DMS53 treated with DMSO at 0.1 percent for 48 hours (cell line): ENCODE measurements at regions not wholly inside any gene's neighbourhood (a gene's known extent, or its start where the extent isn't known, plus 50 kb on each side); places are given as distances from the start of the nearest gene placed in this dataset.
"Not testable (repeated sequence)": the region's sequence is repeated elsewhere in the genome, so short reads cannot be mapped to it uniquely, and the experiment has no call there.

Experiments used
- DNase-seq: peaks from one replicate; lab custom pipeline; 2025; ENCODE audit not compliant: unreplicated experiment; lab: John Stamatoyannopoulos, UW

DNA sequence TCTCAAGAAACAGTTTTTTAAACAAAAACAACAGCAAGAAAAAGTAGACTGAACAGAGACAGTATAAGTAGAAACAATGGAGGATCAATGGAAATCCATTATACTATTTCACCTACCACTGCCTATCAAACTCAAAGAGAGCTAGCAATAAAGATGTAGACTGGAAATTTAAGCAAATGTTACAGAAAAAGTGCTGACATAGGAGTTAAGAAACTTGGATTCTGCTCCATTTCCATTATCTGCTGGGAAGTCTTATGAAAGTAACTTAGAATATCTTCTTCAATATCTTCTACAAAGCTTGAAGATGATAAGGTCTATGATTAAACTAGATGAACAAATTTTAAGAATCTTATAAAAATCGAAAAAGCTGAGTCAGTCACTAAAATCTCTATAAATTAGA lies 1469.8 kb upstream of the C9orf72 start:
- no peak for DNase-seq

DNA sequence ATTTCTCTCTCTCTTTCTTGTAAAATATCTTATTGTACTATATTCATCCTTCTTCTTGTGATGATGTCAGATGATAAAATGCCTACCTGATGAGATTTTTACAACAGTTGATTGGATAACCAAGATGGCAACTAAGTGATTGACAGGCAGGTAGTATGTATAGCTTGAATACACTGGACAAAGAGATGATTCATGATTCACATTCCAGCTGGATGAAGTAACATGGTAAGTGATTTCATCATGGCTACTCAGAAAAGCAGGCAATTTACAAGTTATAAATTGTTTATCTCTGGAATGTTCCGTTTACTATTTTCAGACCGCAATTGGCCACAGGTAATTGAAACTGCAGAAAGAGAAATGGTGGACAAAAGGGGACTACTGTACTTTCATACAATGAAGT lies 1471.7 kb upstream of the C9orf72 start:
- DNase-seq, result peak; percentile 28

DNA sequence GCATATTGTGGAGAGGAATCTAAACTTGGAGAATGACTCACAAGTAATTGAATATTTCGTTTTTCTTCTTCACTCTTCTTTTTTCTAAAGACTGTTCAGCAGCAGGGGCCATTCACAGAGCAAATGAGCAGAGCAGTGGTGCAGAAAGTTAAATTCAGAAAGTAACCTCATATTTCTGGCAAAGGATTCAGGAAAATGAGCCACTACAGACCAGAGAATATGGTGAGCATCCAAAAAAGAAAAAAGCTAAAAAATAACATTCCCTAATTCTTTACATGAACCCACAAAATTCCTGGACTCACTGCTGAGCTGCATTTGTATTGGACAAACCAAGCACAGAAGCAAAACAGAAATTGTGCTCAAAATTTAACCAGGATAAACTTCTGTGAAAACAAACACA lies 1486.8 kb upstream of the C9orf72 start:
- DNase-seq, result no peak

DNA sequence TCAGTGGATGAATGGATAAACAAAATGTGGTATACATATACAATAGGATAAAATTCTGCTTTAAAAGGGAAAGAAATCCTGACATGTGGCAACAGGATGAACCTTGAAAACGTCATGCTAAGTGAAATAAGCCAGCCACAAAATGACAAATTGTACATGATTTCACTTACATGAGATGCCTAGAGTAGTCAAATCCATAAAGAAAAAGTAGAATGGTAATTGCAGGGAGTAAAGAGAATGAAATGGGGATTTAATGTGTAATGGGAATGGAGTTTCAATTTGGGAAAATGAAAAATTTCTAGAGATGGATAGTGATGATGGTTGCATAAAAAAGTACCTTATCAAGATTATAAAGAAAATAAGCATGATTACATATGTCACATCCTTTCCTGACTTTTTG lies 1489.2 kb upstream of the C9orf72 start:
- DNase-seq, result no peak

DNA sequence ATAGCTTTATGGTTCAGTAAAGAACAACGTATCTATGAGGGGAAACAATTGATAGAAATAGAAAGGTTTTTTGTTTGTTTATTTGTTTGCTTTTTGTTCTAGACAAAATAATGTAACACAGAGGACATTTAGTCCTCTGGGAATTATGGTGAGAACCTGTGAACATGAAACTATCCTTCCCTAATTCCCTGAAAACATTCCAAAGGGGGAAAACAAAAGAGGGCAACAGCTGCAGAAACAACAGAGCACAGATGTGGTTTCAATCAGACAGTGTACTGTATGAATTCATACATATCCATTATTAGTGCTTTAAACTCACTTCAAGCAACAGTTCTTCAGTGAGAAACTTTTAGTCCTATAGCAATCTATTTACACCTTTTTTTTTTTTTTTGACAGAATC lies 1489.8 kb upstream of the C9orf72 start:
- DNase-seq, result no peak

DNA sequence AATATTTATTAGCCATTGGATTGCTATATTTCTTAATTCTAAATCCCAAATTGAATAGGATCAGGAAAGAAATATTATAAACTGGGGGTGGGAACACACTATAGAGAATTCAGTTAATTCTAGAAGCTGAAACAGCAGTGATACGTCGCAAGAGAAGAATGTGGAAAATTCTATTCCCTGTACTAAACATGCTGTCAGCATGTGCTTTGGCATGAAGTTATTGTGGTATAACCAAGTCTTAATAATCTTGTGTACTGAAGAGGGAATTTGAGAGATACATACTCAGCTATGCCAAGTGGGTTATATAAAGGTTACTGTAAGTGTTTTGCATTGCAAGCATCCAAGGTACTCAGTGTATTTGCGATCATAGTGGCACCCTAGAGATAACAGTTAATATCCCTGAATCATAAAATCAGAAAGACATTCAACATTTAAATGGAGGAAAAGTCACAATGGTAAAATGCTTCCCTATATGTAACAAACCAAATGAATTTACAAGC lies 1492.9 kb upstream of the C9orf72 start:
- no peak for DNase-seq

DNA sequence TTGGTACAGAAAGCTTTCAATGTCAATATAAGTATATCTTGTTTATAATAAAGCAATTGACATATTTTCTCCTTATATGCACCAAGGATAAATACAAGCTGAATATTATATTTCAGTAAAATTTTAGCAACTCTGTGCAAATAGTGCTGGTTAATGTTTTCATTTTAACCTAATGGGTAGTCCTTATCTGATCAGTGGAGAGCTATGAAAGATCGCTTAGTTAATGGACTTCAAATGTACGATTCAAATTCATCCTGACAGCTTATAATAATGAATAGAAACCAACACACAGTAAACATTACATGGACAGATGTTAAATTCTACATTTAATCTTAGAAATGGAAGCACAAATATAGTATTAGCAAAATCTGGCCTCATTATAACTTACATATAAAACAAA lies 1495.2 kb upstream of the C9orf72 start:
- DNase-seq, result no peak

DNA sequence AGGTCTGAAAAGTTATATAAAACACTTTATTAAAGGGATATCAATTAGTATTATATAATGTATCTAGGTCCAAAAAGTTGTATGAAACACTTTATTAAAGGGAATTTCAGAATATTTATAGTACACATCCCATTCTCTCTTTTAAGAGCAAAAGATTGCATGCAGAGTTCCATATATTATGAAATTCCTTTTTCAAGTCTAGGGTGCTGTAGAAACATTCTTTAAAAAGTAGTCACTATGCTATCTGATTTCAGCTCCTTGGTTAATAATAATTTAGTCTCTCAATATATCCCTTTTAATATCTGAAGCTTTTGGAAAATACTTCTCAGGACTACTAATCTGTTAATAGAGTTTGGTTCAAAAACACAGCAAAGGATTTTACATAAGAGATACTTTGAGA lies 1496.1 kb upstream of the C9orf72 start:
- no peak for DNase-seq

DNA sequence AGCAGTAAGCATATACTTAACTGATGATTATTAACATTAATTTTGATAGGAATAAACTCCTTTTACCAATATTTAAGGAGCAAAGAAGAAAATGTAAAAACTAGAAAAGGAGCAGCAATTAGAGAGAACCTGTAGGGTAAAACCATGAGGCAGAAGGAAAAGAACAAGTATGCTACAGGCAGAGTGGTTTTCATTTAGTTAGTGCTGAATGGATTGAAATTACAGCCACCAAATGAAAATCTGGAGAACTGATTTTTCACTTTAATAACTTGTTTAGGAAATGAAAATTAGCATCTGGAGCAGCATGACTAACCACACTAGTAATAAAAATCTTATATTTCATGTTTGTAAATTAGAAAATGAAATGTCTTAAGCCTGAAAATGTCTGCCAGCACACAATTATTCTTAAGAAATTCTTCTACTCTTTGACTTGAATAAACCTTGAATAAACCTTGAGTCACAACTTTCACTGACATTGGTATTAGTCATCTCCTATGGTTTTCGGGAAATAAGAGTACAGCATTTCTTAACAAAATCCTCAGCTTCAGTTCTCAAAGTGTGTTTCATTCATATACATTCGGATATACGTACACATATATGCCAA lies 1504.9 kb upstream of the C9orf72 start:
- no peak for DNase-seq

DNA sequence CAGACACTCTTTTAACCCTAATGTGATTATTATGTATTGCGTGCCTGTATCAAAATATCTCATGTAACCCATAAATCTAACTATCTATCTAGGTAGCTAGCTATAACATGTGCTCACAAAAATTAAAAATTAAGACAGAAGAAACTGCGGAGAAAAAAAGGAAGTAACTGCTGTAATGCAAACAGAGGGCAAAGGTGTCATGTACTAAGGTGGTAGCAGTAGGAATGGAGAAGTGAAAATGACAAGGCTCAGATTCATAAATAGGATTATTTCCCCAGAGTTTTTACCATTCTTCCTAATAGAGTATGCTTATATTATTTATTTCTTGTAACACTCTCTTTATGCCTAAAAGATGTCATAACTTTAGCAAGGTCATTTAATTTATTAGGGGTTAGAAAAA lies 1527.5 kb upstream of the C9orf72 start:
- no peak for DNase-seq

DNA sequence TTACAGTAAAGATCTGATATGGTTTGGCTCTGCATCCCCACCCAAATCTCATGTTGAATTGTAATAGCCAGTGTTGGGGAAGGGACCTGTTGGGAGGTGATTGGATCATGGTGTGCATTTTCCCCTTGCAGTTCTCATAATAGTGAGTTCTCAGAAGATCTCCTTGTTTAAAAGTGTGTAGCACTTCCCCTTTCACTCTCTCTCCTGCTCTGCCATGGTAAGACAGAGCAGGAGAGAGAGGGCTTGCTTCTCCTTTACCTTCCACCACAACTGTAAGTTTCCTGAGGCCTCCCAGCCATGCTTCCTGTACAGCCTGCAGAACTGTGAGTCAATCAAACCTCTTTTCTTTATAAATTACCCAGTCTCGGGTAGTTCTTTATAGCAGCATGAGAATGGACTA lies 1530.9 kb upstream of the C9orf72 start:
- not testable (repeated sequence) for DNase-seq

DNA sequence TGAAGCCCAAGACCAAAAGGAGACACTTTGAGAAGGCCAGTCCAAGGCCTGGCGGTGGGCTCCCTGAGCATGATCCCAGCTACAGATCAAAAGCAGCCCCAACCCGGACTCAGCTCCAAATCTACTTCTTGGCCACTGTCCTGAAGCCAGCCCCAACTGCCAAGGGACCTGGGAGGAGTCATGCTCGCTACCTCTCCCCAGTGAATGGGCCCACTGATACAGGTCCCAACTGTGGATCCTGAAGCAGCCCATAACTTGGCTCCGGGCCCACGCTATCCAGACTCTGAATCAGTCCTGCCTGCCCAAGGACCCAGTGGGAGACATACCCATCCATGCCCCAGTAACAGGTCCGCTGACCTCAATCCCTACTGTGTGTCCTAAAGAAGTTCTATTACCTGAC lies 1545.3 kb upstream of the C9orf72 start:
- DNase-seq, result no peak

DNA sequence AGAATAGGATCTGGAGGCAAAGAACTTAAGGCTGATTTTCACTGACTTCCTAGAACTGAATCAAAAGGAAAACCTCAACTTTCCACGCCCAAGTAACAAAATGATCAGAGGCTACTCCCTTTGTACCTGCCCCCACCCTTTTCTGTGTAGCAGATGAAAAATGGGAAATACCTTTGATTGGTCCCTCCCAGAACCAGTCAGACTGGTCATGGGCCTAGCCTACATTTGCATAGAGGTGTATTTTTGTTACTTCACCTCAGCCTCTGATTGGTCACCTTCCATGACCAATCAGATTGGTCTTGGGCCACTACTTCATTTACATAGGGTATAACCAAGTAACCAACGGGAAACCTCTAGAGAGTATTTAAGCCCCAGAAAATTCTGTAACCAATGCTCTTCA lies 1553.5 kb upstream of the C9orf72 start:
- DNase-seq, result no peak

DNA sequence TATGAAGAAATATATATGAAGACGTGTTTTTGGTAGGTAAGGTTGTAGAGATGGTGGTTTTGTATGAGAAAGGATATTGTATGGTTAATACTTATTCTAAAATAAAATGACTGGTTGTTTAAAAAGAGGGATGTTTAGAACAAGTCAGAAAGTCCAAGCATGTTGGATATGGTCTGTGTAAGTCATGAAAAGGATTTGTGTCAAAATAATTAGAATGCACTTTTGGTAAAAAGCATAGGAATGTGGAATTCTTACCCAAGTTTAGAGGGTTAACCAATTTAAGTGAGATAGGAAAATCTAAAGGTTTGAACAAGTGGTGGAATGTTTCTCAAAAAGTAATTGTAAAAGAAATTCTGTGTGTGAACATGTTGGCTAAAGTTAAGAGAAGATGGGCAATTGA lies 1556.5 kb upstream of the C9orf72 start:
- no peak for DNase-seq

DNA sequence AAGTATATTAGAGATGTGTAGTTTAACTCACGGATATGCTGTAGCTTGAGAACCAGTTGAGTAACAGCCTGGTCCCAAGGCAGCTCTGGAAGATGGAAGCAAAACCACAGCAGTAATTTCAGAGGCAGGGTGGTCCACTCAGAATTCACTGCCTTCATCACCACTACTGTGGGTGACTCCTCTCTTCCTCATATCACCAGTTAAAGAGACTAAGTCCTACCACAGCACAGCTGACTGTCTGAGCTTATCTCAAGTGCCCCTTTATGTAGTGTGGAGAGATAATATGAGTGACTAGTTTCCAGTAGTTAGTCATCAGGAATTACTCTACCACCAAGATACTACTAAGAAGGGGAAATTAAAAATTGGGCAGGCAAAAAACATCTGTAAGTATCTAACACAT lies 1571.2 kb upstream of the C9orf72 start:
- DNase-seq, result no peak

DNA sequence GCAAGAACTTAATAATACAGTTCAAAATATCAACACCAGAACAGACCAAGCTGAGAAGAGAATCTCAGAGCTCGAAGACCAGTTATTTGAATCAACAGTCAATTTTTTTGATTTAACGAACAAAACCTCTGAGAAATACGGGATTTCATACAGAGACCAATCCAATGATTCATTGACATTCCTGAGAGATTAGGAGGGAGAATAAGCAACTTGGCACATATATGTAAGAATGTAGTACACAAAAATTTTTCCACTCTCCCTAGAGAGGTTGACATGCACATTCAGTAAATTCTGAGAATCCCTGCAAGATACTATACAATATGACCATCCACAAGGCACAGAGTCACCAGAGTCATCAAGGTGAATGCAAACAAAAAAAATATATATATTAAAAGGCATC lies 1577.3 kb upstream of the C9orf72 start:
- no peak for DNase-seq

DNA sequence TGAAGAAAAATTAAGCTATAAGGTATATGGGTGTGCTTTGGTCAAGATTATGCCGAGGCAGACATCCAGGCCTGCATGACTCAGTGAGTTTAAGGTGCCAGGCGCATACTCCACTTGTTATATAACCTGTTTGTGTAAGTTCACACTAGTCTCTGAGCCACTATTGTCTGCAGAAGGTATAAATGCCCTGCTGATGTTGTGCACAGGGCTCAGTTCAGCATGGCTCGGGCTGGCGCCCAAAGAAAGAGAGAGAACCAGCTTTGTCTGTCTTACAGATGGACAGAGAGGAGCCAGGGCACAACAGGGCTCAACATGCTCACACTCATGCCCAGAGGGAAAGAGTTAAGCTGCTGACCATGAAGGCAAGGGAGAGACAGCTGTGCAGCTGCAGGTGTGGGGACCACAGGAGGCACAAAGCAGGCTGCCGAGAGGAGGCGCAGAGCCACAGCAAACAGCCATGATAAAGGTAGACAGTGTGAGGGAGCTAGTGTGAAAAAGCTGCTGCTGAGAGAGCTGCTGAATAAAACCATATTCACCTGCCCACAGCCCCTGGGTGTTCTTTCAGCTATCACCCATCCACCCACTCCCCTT lies 1587.6 kb upstream of the C9orf72 start:
- DNase-seq, result no peak

DNA sequence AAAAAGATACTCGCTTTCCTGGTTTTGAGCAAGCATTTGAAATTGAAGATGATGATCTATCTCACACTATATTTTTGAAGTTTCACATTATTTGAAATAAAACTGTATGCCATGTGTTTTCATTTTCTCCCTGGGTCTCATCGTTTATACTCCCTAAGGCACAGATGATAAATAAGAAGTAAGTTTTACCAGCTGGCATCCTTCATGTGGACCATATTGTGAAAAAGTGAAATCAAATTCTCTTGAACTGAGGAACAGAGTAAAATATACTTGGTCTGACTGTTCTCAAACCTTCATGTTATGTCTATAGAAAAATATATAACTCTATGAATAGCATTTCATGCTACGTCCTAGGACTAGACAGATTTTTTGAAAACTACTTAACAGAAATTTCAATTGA lies 1600.9 kb upstream of the C9orf72 start:
- DNase-seq, result no peak

DNA sequence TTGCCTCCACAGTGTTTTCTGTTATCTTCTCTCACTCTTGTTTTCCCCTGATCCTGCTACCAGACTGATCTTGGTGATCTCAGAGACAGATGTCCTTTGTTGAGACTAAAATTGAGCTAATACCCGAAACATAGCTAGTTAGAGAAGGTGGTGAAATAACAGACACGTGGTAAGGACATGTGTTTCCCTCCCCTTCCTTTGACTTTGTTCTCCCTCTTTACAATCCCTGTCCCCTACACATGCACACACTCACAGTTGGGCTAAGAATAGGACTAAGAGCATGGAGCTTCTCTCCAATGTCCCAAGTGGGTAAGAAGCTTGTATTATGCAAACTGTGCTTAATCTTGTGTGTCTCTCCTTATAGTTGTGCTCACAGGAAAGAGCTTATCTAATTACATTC lies 1603.0 kb upstream of the C9orf72 start:
- DNase-seq, result no peak

DNA sequence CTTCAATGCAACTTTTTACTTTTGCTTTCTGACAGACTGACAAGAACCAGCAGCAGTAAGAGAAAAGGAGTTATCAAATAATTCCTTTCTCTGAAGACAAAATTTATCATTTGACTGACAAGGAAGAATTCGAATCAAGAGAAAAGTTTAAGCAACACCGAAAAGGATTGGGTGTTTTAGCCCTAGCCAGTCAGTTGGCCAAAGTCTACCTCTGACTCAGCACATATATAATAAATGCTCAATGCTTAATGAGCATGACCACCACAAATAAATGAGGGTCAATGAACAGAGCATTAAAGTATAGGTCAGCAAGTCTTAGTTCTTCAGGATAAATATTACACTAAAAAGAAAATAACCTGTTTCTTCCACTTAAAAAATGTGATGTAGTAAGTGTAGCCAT lies 1603.5 kb upstream of the C9orf72 start:
- no peak for DNase-seq

DNA sequence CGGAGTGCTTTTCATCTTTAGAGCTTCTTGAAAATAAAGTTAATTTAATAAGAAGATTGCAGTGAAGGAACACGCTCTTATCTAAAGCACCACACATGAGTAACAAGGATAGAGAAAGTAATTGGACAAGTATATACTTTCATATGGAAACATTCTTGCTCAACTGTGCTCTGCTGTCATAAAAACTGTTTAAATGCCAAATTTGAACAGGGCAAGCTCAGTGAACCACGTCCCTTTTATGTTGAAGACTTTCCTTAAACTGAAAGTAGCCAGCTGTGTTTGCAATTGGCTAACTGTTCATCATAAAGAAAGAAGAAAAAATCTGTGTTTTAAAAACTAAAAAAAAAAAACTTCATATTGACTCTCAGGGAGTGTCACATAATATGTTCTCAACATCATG lies 1610.7 kb upstream of the C9orf72 start:
- DNase-seq, result no peak

DNA sequence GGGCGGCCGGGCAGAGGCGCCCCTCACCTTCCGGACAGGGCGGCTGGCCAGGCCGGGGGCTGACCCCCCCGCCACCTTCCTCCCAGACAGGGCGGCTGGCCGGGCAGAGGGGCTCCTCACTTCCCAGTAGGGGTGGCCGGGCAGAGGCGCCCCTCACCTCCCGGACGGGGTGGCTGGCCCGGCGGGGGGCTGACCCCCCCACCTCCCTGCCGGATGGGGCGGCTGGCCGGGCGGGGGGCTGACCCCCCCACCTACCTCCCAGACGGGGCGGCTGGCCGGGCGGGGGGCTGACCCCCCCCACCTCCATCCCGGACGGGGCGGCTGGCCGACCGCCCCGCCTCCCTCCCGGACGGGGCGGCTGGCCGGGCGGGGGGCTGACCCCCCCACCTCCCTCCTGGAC lies 1615.5 kb upstream of the C9orf72 start:
- not testable (repeated sequence) for DNase-seq

DNA sequence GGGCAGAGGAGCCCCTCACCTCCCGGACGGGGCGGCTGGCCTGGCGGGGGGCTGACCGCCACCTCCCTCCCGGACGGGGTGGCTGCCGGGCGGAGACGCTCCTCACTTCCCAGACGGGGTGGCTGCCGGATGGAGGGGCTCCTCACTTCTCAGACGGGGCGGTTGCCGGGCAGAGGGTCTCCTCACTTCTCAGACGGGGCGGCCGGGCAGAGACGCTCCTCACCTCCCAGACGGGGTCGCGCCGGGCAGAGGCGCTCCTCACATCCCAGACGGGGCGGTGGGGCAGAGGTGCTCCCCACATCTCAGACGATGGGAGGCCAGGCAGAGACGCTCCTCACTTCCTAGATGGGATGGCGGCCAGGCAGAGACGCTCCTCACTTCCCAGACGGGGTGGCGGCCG lies 1615.9 kb upstream of the C9orf72 start:
- DNase-seq, result not testable (repeated sequence)
